ENCODE measurements at regions not wholly inside any gene's neighbourhood (a gene's known extent, or its start where the extent isn't known, plus 50 kb on each side); places are given as distances from the start of the nearest gene placed in this dataset.

- TF ChIP-seq EZH2 (IDR thresholded peaks at IDR 0.05; ENCODE audit: insufficient read depth, poor library complexity, severe bottlenecking): no peak
- TF ChIP-seq EZH2phosphoT487 (IDR thresholded peaks at IDR 0.05; ENCODE audit: insufficient read depth, low read depth): no peak
Observed at GRCh38 chr7:115802415-115802814, 228.1 kb downstream of the TFEC start.

All from GM23248 (cell line).